Upper lobe of left lung (tissue), 6 donors: ENCODE measurements at regions not wholly inside any gene's neighbourhood (a gene's known extent, or its start where the extent isn't known, plus 50 kb on each side); places are given as distances from the start of the nearest gene placed in this dataset.
A peak's percentile ranks its signal among the peaks of the same experiment; 100 is the strongest.

ENCODE experiments used
- ATAC-seq, 2 donors: fragments of 200-7000 bp; cut with Tn5 transposase; one replicate each; pipeline ENCODE4 v1.9.1; 2022; ENCODE audit warnings: mild to moderate bottlenecking in 2 of 2, moderate library complexity in 2 of 2; ENCODE audit not compliant: low FRiP score in 2 of 2
- DNase-seq, 2 donors: peaks; one replicate each; pipeline ENCODE4 v3.0.0-alpha.2; 2019 to 2020
- H3K27ac ChIP-seq, 4 donors: fragments of 200-600 bp; sonication (generic); one replicate each; pipeline ENCODE4 v1.5.1; 2016 to 2019
- H3K27me3 ChIP-seq, 4 donors: fragments of 200-600 bp; sonication (generic); one replicate each; pipeline ENCODE4 v1.5.1; 2017 to 2019
- H3K36me3 ChIP-seq, 4 donors: fragments of 200-600 bp; sonication (generic); one replicate each; pipeline ENCODE4 v1.5.1; 2016 to 2019
- H3K4me1 ChIP-seq, 4 donors: fragments of 200-600 bp; sonication (generic); one replicate each; pipeline ENCODE4 v1.5.1; 2018 to 2019
- H3K4me3 ChIP-seq, 4 donors: fragments of 200-600 bp; sonication (generic); one replicate each; pipeline ENCODE4 v1.5.1; 2017 to 2019; ENCODE audit warnings: mild to moderate bottlenecking in 2 of 4, moderate library complexity in 1 of 4
- H3K9me3 ChIP-seq, 4 donors: fragments of 200-600 bp; sonication (generic); one replicate each; pipeline ENCODE4 v1.5.1; 2018 to 2019
- CTCF ChIP-seq, 6 experiments: fragments of 450-650 bp in 4 of 6; fragments of 200-600 bp in 2 of 6; sonication (generic) in 2 of 6; IDR thresholded peaks; one replicate each; pipeline ENCODE4 v1.5.1; 2016 to 2019; ENCODE audit warnings: antibody characterized with exemption in 6 of 6
- EP300 ChIP-seq, 4 donors: sonication (generic); formaldehyde crosslinking; IDR thresholded peaks; one replicate each; pipeline ENCODE4 v1.5.1; 2017; ENCODE audit warnings: antibody characterized with exemption in 4 of 4, control low read depth in 2 of 4
- POLR2A ChIP-seq, 4 donors: fragments of 450-650 bp; IDR thresholded peaks; one replicate each; pipeline ENCODE4 v1.5.1; 2016 to 2017; ENCODE audit warnings: antibody characterized with exemption in 4 of 4, mild to moderate bottlenecking in 2 of 4
- POLR2AphosphoS5 ChIP-seq, 2 donors: sonication (generic); formaldehyde crosslinking; IDR thresholded peaks; one replicate each; pipeline ENCODE4 v1.5.1; 2017; ENCODE audit warnings: antibody characterized with exemption in 2 of 2
- WGBS, 2 donors: methylation state at CpG; one replicate each; pipeline ENCODE4 v1.1.5; 2017 to 2018; 5-methylcytosine and 5-hydroxymethylcytosine counted together
- donor health status: DM: no; HTN: no; CAD: no; lungs with moderate emphysema.
- donor health status: DM: no; HTN: yes; CAD: no; lungs with severe emphysema.

GRCh38 chr7:12133865-12134264, 77.2 kb upstream of the TMEM106B start:
- no peaks in the 10 kb centered on the region for H3K27me3 ChIP-seq
- TF ChIP-seq POLR2A (IDR thresholded peaks at IDR 0.05): no peak
- TF ChIP-seq CTCF (IDR thresholded peaks at IDR 0.05): no peak
- no peak for TF ChIP-seq POLR2AphosphoS5 (IDR thresholded peaks at IDR 0.05)
- peak in 1 of 4 donors; percentile 31 for TF ChIP-seq EP300 (IDR thresholded peaks at IDR 0.05)
- no peak overlapping the region for H3K4me3 ChIP-seq
- no peak overlapping the region for H3K27ac ChIP-seq
- no peaks in the 10 kb centered on the region for H3K9me3 ChIP-seq
- peak in 1 of 2 donors; percentile 56 for DNase-seq
- no peaks in the 10 kb centered on the region for H3K4me1 ChIP-seq
- peak in 1 of 2 donors; percentile 62 for ATAC-seq
- no peaks in the 10 kb centered on the region for H3K36me3 ChIP-seq

- no peaks in the 10 kb centered on the region for H3K27me3 ChIP-seq
- H3K4me1 ChIP-seq: no peaks in the 10 kb centered on the region
- TF ChIP-seq CTCF (IDR thresholded peaks at IDR 0.05) (no peak), POLR2AphosphoS5 (IDR thresholded peaks at IDR 0.05) (no peak), POLR2A (IDR thresholded peaks at IDR 0.05) (no peak), EP300 (IDR thresholded peaks at IDR 0.05) (no peak)
- H3K9me3 ChIP-seq: no peaks in the 10 kb centered on the region
- H3K4me3 ChIP-seq: no peak overlapping the region
- H3K36me3 ChIP-seq: no peaks in the 10 kb centered on the region
- H3K27ac ChIP-seq: no peak overlapping the region
- ATAC-seq (no peak), DNase-seq (no peak)
Measured at GRCh38 chr7:12136523-12136922, 74.6 kb upstream of the TMEM106B start.

DNA sequence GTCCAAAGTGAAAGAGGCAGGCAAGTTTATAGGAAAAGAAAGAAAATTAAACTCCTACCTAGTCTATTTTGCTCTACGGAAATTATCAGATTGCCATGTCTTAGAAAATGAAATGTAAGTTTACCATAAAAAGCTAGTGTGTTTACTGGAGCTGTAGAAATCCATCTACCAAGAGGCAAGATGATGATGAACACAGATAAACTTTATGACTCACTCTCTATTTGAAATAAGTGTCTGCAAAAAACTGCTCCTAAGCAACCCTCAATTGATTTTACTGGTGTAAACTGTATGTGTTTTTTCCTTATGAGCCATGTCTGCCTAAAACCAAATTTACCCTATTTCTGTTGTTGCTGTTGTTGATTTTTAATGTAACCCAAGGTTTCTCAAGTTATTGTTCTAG, 73.8 kb upstream of the TMEM106B start:
- H3K4me3 ChIP-seq: no peak overlapping the region
- WGBS, 2 donors: 70 to 74% methylated on average over 1 of the region's 1 CpG
- no peaks in the 10 kb centered on the region for H3K9me3 ChIP-seq
- H3K36me3 ChIP-seq: no peaks in the 10 kb centered on the region
- no peak for TF ChIP-seq POLR2A (IDR thresholded peaks at IDR 0.05)
- no peak for TF ChIP-seq POLR2AphosphoS5 (IDR thresholded peaks at IDR 0.05)
- TF ChIP-seq EP300 (IDR thresholded peaks at IDR 0.05): no peak
- no peak for TF ChIP-seq CTCF (IDR thresholded peaks at IDR 0.05)
- H3K27ac ChIP-seq: no peak overlapping the region
- no peaks in the 10 kb centered on the region for H3K27me3 ChIP-seq
- DNase-seq (no peak), ATAC-seq (no peak)
- no peaks in the 10 kb centered on the region for H3K4me1 ChIP-seq

GRCh38 chr7:12138421-12138820, 72.7 kb upstream of the TMEM106B start:
- Histone ChIP-seq H3K4me3 (no peak overlapping the region), H3K9me3 (no peaks in the 10 kb centered on the region), H3K27me3 (no peaks in the 10 kb centered on the region), H3K36me3 (no peaks in the 10 kb centered on the region), H3K27ac (no peak overlapping the region), H3K4me1 (no peaks in the 10 kb centered on the region)
- TF ChIP-seq CTCF (IDR thresholded peaks at IDR 0.05) (no peak), POLR2A (IDR thresholded peaks at IDR 0.05) (no peak), EP300 (IDR thresholded peaks at IDR 0.05) (no peak), POLR2AphosphoS5 (IDR thresholded peaks at IDR 0.05) (no peak)
- ATAC-seq (no peak), DNase-seq (no peak)
- 75 to 81% methylated on average over 4 of the region's 4 CpGs for WGBS, 2 donors

- ATAC-seq (no peak), DNase-seq (no peak)
- no peaks in the 10 kb centered on the region for H3K4me1 ChIP-seq
- no peaks in the 10 kb centered on the region for H3K9me3 ChIP-seq
- no peak overlapping the region for H3K4me3 ChIP-seq
- no peaks in the 10 kb centered on the region for H3K27me3 ChIP-seq
- no peaks in the 10 kb centered on the region for H3K36me3 ChIP-seq
- TF ChIP-seq POLR2A (IDR thresholded peaks at IDR 0.05) (no peak), POLR2AphosphoS5 (IDR thresholded peaks at IDR 0.05) (no peak), EP300 (IDR thresholded peaks at IDR 0.05) (no peak)
- H3K27ac ChIP-seq: no peak overlapping the region
- WGBS, 2 donors: 86 to 87% methylated on average over 6 of the region's 6 CpGs
Measured at GRCh38 chr7:12139416-12139815, 71.7 kb upstream of the TMEM106B start.
